ENCODE measurements at regions not wholly inside any gene's neighbourhood (a gene's known extent, or its start where the extent isn't known, plus 50 kb on each side); places are given as distances from the start of the nearest gene placed in this dataset.

GRCh38 chr15:26109203-26109602 is 246.1 kb upstream of the ATP10A start:
- in situ Hi-C loops (cut with HindIII; ENCODE audit: low sequenced_read_pairs) = no loop called here
- H3K4me3 ChIP-seq (ENCODE audit: low read depth, low read length) = no peak overlapping the region
- no peak for TF ChIP-seq CTCF (IDR thresholded peaks at IDR 0.05; ENCODE audit: low read depth, low read length)

GRCh38 chr15:26106556-26106955 is 243.4 kb upstream of the ATP10A start:
- in situ Hi-C loops (cut with HindIII; ENCODE audit: low sequenced_read_pairs) = no loop called here
- no peak for TF ChIP-seq CTCF (IDR thresholded peaks at IDR 0.05; ENCODE audit: low read depth, low read length)

More at GRCh38 chr15:26109203-26109602, 246.1 kb upstream of the ATP10A start:
- DNase-seq (ENCODE audit: low read depth, low spot score) = no peak

GRCh38 chr15:26103002-26103404 is 239.9 kb upstream of the ATP10A start:
- no peak overlapping the region for H3K4me3 ChIP-seq (ENCODE audit: low read depth, low read length)
- TF ChIP-seq CTCF (IDR thresholded peaks at IDR 0.05; ENCODE audit: low read depth, low read length) = no peak
- in situ Hi-C loops (cut with HindIII; ENCODE audit: low sequenced_read_pairs) = no loop called here
- no peak for DNase-seq (ENCODE audit: low read depth, low spot score)

More at GRCh38 chr15:26106556-26106955, 243.4 kb upstream of the ATP10A start:
- DNase-seq (ENCODE audit: low read depth, low spot score) = no peak
- no peak overlapping the region for H3K4me3 ChIP-seq (ENCODE audit: low read depth, low read length)

- in situ Hi-C loops (cut with HindIII; ENCODE audit: low sequenced_read_pairs) = no loop called here
- no peak for TF ChIP-seq CTCF (IDR thresholded peaks at IDR 0.05; ENCODE audit: low read depth, low read length)
- no peak overlapping the region for H3K4me3 ChIP-seq (ENCODE audit: low read depth, low read length)
- no peak for DNase-seq (ENCODE audit: low read depth, low spot score)
These were observed 239.2 kb upstream of the ATP10A start for GRCh38 chr15:26102365-26102764.

- TF ChIP-seq CTCF (IDR thresholded peaks at IDR 0.05; ENCODE audit: low read depth, low read length) = no peak
- no peak overlapping the region for H3K4me3 ChIP-seq (ENCODE audit: low read depth, low read length)
- DNase-seq (ENCODE audit: low read depth, low spot score) = no peak
- in situ Hi-C loops (cut with HindIII; ENCODE audit: low sequenced_read_pairs) = no loop called here
These were observed 238.3 kb upstream of the ATP10A start for GRCh38 chr15:26101443-26101842.

- no peak overlapping the region for H3K4me3 ChIP-seq (ENCODE audit: low read depth, low read length)
- no peak for DNase-seq (ENCODE audit: low read depth, low spot score)
- TF ChIP-seq CTCF (IDR thresholded peaks at IDR 0.05; ENCODE audit: low read depth, low read length) = no peak
- in situ Hi-C loops (cut with HindIII; ENCODE audit: low sequenced_read_pairs) = no loop called here
These were observed 235.7 kb upstream of the ATP10A start for GRCh38 chr15:26098801-26099200.

GRCh38 chr15:26097216-26097615 is 234.1 kb upstream of the ATP10A start:
- H3K4me3 ChIP-seq (ENCODE audit: low read depth, low read length) = no peak overlapping the region
- in situ Hi-C loops (cut with HindIII; ENCODE audit: low sequenced_read_pairs) = no loop called here
- no peak for TF ChIP-seq CTCF (IDR thresholded peaks at IDR 0.05; ENCODE audit: low read depth, low read length)
- DNase-seq (ENCODE audit: low read depth, low spot score) = no peak
